Caco-2 (cell line): ENCODE measurements at regions not wholly inside any gene's neighbourhood (a gene's known extent, or its start where the extent isn't known, plus 50 kb on each side); places are given as distances from the start of the nearest gene placed in this dataset.

Experiments
- BruUV-seq: library from RNA; stranded (reverse); fragments of 400-500 nt; replicated peaks from 2 replicates; lab custom pipeline; 2021; lab: Mats Ljungman, UMichigan
- CTCF ChIA-PET: fragments of 300-600 bp; sonication (Branson Sonifier 250); formaldehyde crosslinking; loops from one replicate; lab custom pipeline; 2022; ENCODE audit warnings: antibody characterized with exemption; lab: Charles Lee
- POLR2A ChIA-PET: fragments of 300-600 bp; sonication (Branson Sonifier 250); formaldehyde crosslinking; loops from one replicate; lab custom pipeline; 2022; ENCODE audit warnings: antibody characterized with exemption; lab: Charles Lee
- DNase-seq, 2 experiments: peaks; one replicate each; pipeline versions ENCODE4 v3.0.0 to v3.0.0-alpha.2; 2020 to 2022
- H3K27me3 ChIP-seq: replicated peaks from 2 replicates; pipeline ENCODE4 v1.6.0; 2011; ENCODE audit warnings: low read length; ENCODE audit not compliant: control insufficient read depth, insufficient read depth
- H3K36me3 ChIP-seq: 2 replicates; pipeline ENCODE4 v1.5.1; 2011; ENCODE audit warnings: low read length; ENCODE audit not compliant: control insufficient read depth, insufficient read depth
- H3K4me1 ChIP-seq: fragments of 250-450 bp; sonication (Bioruptor Pico); 2 replicates; pipeline ENCODE4 v1.5.1; 2020; ENCODE audit warnings: mild to moderate bottlenecking
- H3K4me3 ChIP-seq: 2 replicates; pipeline ENCODE4 v1.5.1; 2011; ENCODE audit warnings: low read depth, mild to moderate bottlenecking, control low read depth, low read length
- H3K9me3 ChIP-seq: fragments of 250-450 bp; sonication (Bioruptor Pico); 2 replicates; pipeline ENCODE4 v1.5.1; 2020; ENCODE audit warnings: mild to moderate bottlenecking, moderate library complexity
- H3K27ac Mint-ChIP-seq: one replicate; pipeline ENCODE4 v1.8.0; 2022; ENCODE audit warnings: mixed read lengths; ENCODE audit not compliant: unreplicated experiment
- H3K27me3 Mint-ChIP-seq: one replicate; pipeline ENCODE4 v1.8.0; 2022; ENCODE audit warnings: mixed read lengths; ENCODE audit not compliant: insufficient read depth, unreplicated experiment
- H3K36me3 Mint-ChIP-seq: one replicate; pipeline ENCODE4 v1.8.0; 2022; ENCODE audit warnings: mild to moderate bottlenecking, mixed read lengths; ENCODE audit not compliant: insufficient read depth, unreplicated experiment
- H3K4me1 Mint-ChIP-seq: one replicate; pipeline ENCODE4 v1.8.0; 2022; ENCODE audit warnings: low read depth, mixed read lengths; ENCODE audit not compliant: unreplicated experiment
- H3K4me3 Mint-ChIP-seq: one replicate; pipeline ENCODE4 v1.8.0; 2022; ENCODE audit warnings: mild to moderate bottlenecking, moderate library complexity, mixed read lengths; ENCODE audit not compliant: unreplicated experiment
- H3K9me3 Mint-ChIP-seq: one replicate; pipeline ENCODE4 v1.8.0; 2022; ENCODE audit warnings: mixed read lengths; ENCODE audit not compliant: unreplicated experiment
- CTCF ChIP-seq, 2 experiments: fragments of 200-600 bp in 1 of 2; IDR thresholded peaks; 1 replicate in 1 of 2; 2 replicates in 1 of 2; pipeline versions ENCODE4 v1.5.1 to v1.8.0; 2011 to 2022; ENCODE audit warnings: antibody characterized with exemption in 1 of 2, control low read depth in 1 of 2, inconsistent platforms in 1 of 2, low read depth in 1 of 2, low read length in 1 of 2, mild to moderate bottlenecking in 1 of 2, moderate library complexity in 1 of 2; ENCODE audit not compliant: insufficient read depth in 1 of 2, severe bottlenecking in 1 of 2, unreplicated experiment in 1 of 2
- intact Hi-C: fragments of 100-400 bp; cut with micrococcal nuclease; formaldehyde crosslinking; loops from one replicate; pipeline ENCODE4 v1.10.0; 2022; ENCODE audit not compliant: unreplicated experiment

GRCh38 chr13:104854698-104855097 lies 1680.8 kb downstream of the EFNB2 start:
- BruUV-seq: no TSS peak
- Mint-ChIP-seq H3K9me3 (no peaks in the 10 kb centered on the region), H3K4me1 (no peaks in the 10 kb centered on the region), H3K4me3 (no peak overlapping the region), H3K36me3 (no peaks in the 10 kb centered on the region), H3K27me3 (no peaks in the 10 kb centered on the region), H3K27ac (no peak overlapping the region)
- Histone ChIP-seq H3K27me3 (no peaks in the 10 kb centered on the region), H3K9me3 (no peaks in the 10 kb centered on the region), H3K36me3 (no peaks in the 10 kb centered on the region), H3K4me1 (no peaks in the 10 kb centered on the region), H3K4me3 (no peak overlapping the region)
- ChIA-PET POLR2A (no interaction called here), CTCF (no interaction called here)
- intact Hi-C loops: no loop called here
- no peak for TF ChIP-seq CTCF (IDR thresholded peaks at IDR 0.05; ENCODE audit: insufficient read depth in 1 of 2, low read depth in 1 of 2, low read length in 1 of 2, severe bottlenecking in 1 of 2, unreplicated experiment in 1 of 2)
- no peak for DNase-seq

DNA sequence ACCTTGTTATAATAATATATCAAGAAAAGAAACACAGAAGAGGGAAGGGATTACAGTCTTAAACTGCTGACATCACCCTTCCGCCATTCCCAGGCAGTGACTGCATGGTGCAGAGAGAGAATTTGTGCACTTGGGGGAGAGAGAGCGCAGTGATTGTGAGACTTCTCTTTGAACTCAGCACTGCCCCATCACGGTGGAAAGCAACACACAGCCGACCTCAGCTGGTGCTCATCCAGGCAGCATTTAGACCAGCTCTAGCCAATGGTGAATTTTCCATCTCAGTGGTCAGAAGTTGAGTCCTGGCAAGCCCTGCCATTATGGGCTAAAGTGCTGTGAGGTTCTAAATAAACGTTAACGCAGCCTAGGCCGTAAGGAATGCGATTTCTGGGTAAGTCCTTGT lies 1681.5 kb downstream of the EFNB2 start:
- BruUV-seq: no TSS peak
- H3K4me1 Mint-ChIP-seq: no peaks in the 10 kb centered on the region

GRCh38 chr13:104847922-104848321 lies 1687.5 kb downstream of the EFNB2 start:
- POLR2A ChIA-PET: no interaction called here
- H3K27me3 ChIP-seq: no peaks in the 10 kb centered on the region
- no peaks in the 10 kb centered on the region for H3K27me3 Mint-ChIP-seq
- CTCF ChIA-PET: no interaction called here
- no peaks in the 10 kb centered on the region for H3K36me3 Mint-ChIP-seq
- no peaks in the 10 kb centered on the region for H3K9me3 ChIP-seq
- H3K36me3 ChIP-seq: no peaks in the 10 kb centered on the region
- no peak overlapping the region for H3K4me3 ChIP-seq
- no TSS peak for BruUV-seq
- no peak for DNase-seq
- no peak overlapping the region for H3K27ac Mint-ChIP-seq
- no peaks in the 10 kb centered on the region for H3K9me3 Mint-ChIP-seq
- H3K4me1 ChIP-seq: no peaks in the 10 kb centered on the region
- no peaks in the 10 kb centered on the region for H3K4me1 Mint-ChIP-seq
- TF ChIP-seq CTCF (IDR thresholded peaks at IDR 0.05; ENCODE audit: insufficient read depth in 1 of 2, low read depth in 1 of 2, low read length in 1 of 2, severe bottlenecking in 1 of 2, unreplicated experiment in 1 of 2): no peak
- H3K4me3 Mint-ChIP-seq: no peak overlapping the region
- intact Hi-C loops: no loop called here

More for the DNA sequence above, 1681.5 kb downstream of the EFNB2 start:
- Mint-ChIP-seq H3K4me3 (no peak overlapping the region), H3K9me3 (no peaks in the 10 kb centered on the region), H3K36me3 (no peaks in the 10 kb centered on the region), H3K27me3 (no peaks in the 10 kb centered on the region), H3K27ac (no peak overlapping the region)
- H3K36me3 ChIP-seq: no peaks in the 10 kb centered on the region
- peak in 1 of 2 experiments; percentile 22 for DNase-seq
- ChIA-PET CTCF (no interaction called here), POLR2A (no interaction called here)
- H3K9me3 ChIP-seq: no peaks in the 10 kb centered on the region
- no peak for TF ChIP-seq CTCF (IDR thresholded peaks at IDR 0.05; ENCODE audit: insufficient read depth in 1 of 2, low read depth in 1 of 2, low read length in 1 of 2, severe bottlenecking in 1 of 2, unreplicated experiment in 1 of 2)
- H3K4me3 ChIP-seq: no peak overlapping the region
- intact Hi-C loops: no loop called here
- no peaks in the 10 kb centered on the region for H3K4me1 ChIP-seq
- H3K27me3 ChIP-seq: no peaks in the 10 kb centered on the region
